ENCODE measurements at regions not wholly inside any gene's neighbourhood (a gene's known extent, or its start where the extent isn't known, plus 50 kb on each side); places are given as distances from the start of the nearest gene placed in this dataset.

GRCh38 chr11:127395034-127395433 is 394.5 kb upstream of the KIRREL3 start:
- peaks cover 4% of the 10 kb centered on the region for H3K27me3 Mint-ChIP-seq (ENCODE audit: low read depth)
- H3K27ac Mint-ChIP-seq (ENCODE audit: unreplicated experiment): no peak overlapping the region
- peaks cover 12% of the 10 kb centered on the region for H3K9me3 Mint-ChIP-seq (ENCODE audit: low read depth)
- H3K4me3 Mint-ChIP-seq (ENCODE audit: unreplicated experiment): no peak overlapping the region
- TF ChIP-seq, protein P1, sequence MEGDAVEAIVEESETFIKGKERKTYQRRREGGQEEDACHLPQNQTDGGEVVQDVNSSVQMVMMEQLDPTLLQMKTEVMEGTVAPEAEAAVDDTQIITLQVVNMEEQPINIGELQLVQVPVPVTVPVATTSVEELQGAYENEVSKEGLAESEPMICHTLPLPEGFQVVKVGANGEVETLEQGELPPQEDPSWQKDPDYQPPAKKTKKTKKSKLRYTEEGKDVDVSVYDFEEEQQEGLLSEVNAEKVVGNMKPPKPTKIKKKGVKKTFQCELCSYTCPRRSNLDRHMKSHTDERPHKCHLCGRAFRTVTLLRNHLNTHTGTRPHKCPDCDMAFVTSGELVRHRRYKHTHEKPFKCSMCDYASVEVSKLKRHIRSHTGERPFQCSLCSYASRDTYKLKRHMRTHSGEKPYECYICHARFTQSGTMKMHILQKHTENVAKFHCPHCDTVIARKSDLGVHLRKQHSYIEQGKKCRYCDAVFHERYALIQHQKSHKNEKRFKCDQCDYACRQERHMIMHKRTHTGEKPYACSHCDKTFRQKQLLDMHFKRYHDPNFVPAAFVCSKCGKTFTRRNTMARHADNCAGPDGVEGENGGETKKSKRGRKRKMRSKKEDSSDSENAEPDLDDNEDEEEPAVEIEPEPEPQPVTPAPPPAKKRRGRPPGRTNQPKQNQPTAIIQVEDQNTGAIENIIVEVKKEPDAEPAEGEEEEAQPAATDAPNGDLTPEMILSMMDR (IDR thresholded peaks at IDR 0.05): no peak
- DNase-seq (ENCODE audit: low spot score): no peak
- no peaks in the 10 kb centered on the region for H3K4me1 Mint-ChIP-seq (ENCODE audit: low read depth)
- H3K36me3 Mint-ChIP-seq (ENCODE audit: low read depth): no peaks in the 10 kb centered on the region

GRCh38 chr11:127393460-127393997 is 393.0 kb upstream of the KIRREL3 start:
- Mint-ChIP-seq H3K27ac (ENCODE audit: unreplicated experiment) (no peak overlapping the region), H3K9me3 (ENCODE audit: low read depth) (peaks cover 12% of the 10 kb centered on the region), H3K27me3 (ENCODE audit: low read depth) (peaks cover 6% of the 10 kb centered on the region), H3K4me1 (ENCODE audit: low read depth) (no peaks in the 10 kb centered on the region), H3K36me3 (ENCODE audit: low read depth) (no peaks in the 10 kb centered on the region), H3K4me3 (ENCODE audit: unreplicated experiment) (no peak overlapping the region)
- DNase-seq (ENCODE audit: low spot score): no peak
- TF ChIP-seq, protein P1 (IDR thresholded peaks at IDR 0.05): no peak

DNA sequence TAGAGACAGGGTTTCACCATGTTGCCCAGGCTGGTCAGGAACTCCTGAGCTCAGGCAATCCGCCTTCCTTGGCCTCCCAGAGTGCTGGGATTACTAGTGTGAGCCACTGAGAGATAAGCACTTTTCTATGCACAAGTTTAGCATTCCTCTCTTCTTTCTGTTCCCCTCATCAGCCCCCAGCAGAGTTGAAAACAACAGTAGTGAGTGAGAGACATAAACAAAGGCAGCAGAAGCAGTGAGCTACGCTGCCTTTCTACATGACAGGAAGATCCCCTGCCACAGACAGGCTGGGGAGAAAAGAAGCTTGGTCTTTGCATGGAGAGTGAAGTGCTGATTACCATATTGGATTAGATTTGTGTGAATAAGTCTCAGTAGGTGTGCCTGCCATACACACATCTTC is 392.0 kb upstream of the KIRREL3 start:
- DNase-seq (ENCODE audit: low spot score): no peak
- Mint-ChIP-seq H3K4me1 (ENCODE audit: low read depth) (no peaks in the 10 kb centered on the region), H3K4me3 (ENCODE audit: unreplicated experiment) (no peak overlapping the region), H3K27ac (ENCODE audit: unreplicated experiment) (no peak overlapping the region), H3K27me3 (ENCODE audit: low read depth) (peaks cover 6% of the 10 kb centered on the region), H3K9me3 (ENCODE audit: low read depth) (peaks cover 12% of the 10 kb centered on the region), H3K36me3 (ENCODE audit: low read depth) (no peaks in the 10 kb centered on the region)
- TF ChIP-seq, protein P1 (IDR thresholded peaks at IDR 0.05): no peak

GRCh38 chr11:127390465-127390864 is 389.9 kb upstream of the KIRREL3 start:
- Mint-ChIP-seq H3K9me3 (ENCODE audit: low read depth) (peaks cover 6% of the 10 kb centered on the region), H3K4me3 (ENCODE audit: unreplicated experiment) (no peak overlapping the region), H3K27me3 (ENCODE audit: low read depth) (peaks cover 10% of the 10 kb centered on the region), H3K4me1 (ENCODE audit: low read depth) (no peaks in the 10 kb centered on the region), H3K36me3 (ENCODE audit: low read depth) (no peaks in the 10 kb centered on the region), H3K27ac (ENCODE audit: unreplicated experiment) (no peak overlapping the region)
- DNase-seq (ENCODE audit: low spot score): no peak
- TF ChIP-seq, protein P1 (IDR thresholded peaks at IDR 0.05): no peak

- H3K4me3 Mint-ChIP-seq (ENCODE audit: unreplicated experiment): no peak overlapping the region
- DNase-seq (ENCODE audit: low spot score): no peak
- no peaks in the 10 kb centered on the region for H3K4me1 Mint-ChIP-seq (ENCODE audit: low read depth)
- TF ChIP-seq, protein P1 (IDR thresholded peaks at IDR 0.05): no peak
- H3K9me3 Mint-ChIP-seq (ENCODE audit: low read depth): no peaks in the 10 kb centered on the region
- H3K27me3 Mint-ChIP-seq (ENCODE audit: low read depth): peaks cover 9% of the 10 kb centered on the region
- H3K27ac Mint-ChIP-seq (ENCODE audit: unreplicated experiment): no peak overlapping the region
- no peaks in the 10 kb centered on the region for H3K36me3 Mint-ChIP-seq (ENCODE audit: low read depth)
Measured at GRCh38 chr11:127385071-127385470, 384.5 kb upstream of the KIRREL3 start.
